ENCODE measurements at regions not wholly inside any gene's neighbourhood (a gene's known extent, or its start where the extent isn't known, plus 50 kb on each side); places are given as distances from the start of the nearest gene placed in this dataset.

GRCh38 chr2:40507432-40507831 lies 55.5 kb upstream of the SLC8A1 start:
- DNase-seq (ENCODE audit: low read depth): no peak

DNA sequence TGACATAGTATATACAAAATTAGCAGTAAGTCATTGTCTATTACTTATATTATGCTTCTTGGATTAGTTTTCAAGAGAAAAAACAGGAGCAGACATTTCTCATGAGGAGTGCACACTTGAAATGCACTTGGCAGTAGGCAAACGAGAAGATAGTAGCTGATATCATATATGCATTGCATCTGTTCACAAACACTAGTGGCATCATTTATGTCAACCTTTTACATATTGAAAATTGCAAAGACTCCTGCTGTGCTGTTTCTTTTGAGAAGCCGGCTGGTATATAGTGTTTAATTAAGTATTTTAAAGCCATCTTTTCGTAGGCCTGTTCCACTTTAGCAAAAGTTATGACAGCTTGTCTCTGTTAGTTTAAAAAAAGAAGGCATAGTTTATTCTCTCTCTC lies 58.4 kb upstream of the SLC8A1 start:
- no peak for DNase-seq (ENCODE audit: low read depth)

GRCh38 chr2:40511661-40512213 lies 59.8 kb upstream of the SLC8A1 start:
- DNase-seq (ENCODE audit: low read depth): no peak

DNA sequence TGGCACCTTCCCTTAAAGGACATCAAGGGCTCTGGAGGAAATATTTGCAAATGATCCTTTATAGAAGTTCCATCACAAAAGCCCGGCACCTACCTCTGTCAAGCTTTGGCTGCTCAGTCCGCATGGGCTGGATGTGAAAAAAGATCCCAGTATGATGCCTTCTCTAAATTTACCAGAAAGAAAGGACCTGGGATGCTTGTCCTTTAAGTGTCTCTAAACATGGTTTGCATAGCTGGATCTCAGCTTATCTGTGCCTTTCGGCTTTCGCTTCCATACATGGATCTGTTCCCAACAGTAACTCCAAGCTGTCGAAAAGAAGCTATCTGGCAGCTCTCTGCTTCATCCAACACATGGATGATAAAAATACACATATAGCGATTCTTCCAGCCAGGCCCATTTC lies 60.4 kb upstream of the SLC8A1 start:
- DNase-seq (ENCODE audit: low read depth): no peak

DNA sequence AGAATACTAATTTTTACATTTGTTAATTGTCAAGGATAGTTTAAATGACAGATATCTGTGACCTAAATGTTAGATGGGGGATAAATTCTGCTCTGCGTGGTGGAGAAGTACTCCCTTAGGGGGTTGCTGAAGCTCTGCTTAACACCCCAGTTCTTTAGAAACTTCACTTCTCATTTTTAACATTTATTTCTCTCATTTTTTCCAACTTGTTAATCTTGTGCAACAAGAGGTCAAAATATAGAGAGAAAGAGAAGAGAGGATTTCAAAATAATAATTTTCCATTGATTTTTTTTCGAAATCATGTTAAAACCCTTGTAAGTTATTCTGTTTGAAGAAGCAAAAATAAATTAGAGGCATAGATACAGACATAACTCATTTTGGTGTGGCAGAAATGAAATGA lies 61.3 kb upstream of the SLC8A1 start:
- DNase-seq (ENCODE audit: low read depth): no peak

DNA sequence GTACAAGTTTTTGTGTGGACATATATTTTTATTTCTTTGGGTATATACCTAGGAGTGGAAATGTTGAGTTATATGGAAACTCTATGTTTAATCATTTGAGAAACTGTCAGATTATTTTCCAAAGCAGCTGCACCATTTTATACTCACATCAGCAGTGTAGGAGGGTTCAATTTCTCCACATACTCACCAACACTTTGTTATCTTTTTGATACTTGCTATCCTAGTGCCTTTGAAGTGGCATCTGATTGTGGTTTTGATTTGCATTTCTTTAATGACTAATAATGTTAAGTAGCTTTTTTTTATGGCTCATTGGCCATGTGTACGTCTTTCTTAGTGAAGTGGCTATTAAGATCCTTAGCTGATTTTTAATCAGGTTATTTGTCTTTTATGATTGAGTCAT lies 64.7 kb upstream of the SLC8A1 start:
- DNase-seq (ENCODE audit: low read depth): no peak

GRCh38 chr2:40528564-40528963 lies 76.7 kb upstream of the SLC8A1 start:
- DNase-seq (ENCODE audit: low read depth): no peak

DNA sequence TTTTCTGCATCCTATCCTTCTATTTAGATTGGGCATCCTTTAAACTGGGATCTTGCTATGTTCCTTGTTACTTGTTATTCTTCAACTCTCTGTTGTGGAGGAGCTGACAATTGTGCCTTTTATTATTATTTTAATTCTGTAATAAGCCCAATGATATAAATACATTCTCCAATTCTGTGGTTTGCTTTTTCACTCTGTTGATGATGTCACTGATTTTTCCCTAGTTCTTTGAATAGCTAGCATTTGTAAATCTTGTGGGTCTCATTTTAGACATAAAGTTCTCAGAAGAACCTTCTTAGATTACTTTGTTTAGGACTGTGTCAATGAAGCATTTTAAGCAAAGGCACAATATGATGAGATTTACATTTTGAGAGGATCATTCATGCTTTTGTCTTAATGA lies 79.5 kb upstream of the SLC8A1 start:
- DNase-seq (ENCODE audit: low read depth): no peak

GRCh38 chr2:40534528-40534927 lies 82.6 kb upstream of the SLC8A1 start:
- no peak for DNase-seq (ENCODE audit: low read depth)

- no peak for DNase-seq (ENCODE audit: low read depth)
Measured at GRCh38 chr2:40535972-40536371, 84.1 kb upstream of the SLC8A1 start.

- DNase-seq (ENCODE audit: low read depth): no peak
Measured at GRCh38 chr2:40540026-40540425, 88.1 kb upstream of the SLC8A1 start.

DNA sequence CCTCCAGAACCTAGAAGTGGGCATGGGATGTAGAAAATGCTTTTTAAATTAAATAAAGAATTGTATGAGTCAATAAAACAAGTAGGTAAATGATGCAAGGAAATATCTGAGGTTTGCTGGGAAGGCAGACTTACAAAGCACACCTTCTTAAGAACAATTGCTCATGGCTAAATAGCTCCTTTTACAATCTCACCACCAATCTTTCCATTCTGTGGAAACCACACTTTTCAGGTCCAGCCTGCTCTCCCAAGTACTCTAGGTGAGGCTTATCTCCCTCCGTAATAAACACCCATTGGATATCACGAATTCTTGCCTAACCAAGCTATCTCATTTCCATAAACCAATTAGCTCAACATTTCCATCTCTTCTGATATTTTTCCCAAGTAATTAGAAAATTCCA lies 91.5 kb upstream of the SLC8A1 start:
- no peak for DNase-seq (ENCODE audit: low read depth)

DNA sequence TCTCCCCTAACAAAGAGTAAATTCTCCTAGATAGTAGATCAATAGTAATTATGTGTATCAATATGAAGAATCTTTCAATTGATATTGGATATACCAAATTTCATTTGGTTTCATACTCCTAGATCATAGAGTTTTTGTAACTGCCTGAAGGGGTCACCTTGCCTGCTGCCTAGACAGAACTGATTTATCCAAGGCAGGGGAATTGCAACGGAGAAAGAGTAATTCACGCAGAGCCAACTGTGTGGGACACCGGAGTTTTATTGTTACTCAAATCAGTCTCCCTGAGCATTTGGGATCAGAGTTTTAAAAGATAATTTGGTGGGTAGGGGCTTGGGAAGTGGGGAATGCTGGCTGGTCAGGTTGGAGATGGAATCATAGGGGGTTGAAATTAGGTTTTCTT lies 92.2 kb upstream of the SLC8A1 start:
- DNase-seq (ENCODE audit: low read depth): no peak

DNA sequence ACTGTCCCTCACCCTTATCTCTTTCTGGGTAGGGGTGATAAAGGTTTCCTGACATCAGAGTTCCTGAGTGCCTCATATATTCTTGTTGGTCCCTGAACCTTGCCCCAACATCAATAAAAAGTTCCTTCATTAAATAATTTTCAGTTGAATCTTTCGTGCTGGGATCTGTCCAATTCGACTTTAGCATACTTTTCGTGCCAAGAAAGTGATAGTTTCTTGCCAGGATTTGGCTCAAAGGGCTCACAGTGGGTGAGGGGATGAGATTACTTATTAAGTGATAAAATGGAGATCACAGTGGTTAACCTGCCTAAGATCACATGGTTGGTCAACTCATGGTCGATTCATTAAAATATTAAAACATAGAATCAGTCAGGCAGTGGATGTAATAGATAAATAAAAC lies 93.8 kb upstream of the SLC8A1 start:
- DNase-seq (ENCODE audit: low read depth): no peak

- no peak for DNase-seq (ENCODE audit: low read depth)
Measured at GRCh38 chr2:40546439-40547191, 94.7 kb upstream of the SLC8A1 start.

DNA sequence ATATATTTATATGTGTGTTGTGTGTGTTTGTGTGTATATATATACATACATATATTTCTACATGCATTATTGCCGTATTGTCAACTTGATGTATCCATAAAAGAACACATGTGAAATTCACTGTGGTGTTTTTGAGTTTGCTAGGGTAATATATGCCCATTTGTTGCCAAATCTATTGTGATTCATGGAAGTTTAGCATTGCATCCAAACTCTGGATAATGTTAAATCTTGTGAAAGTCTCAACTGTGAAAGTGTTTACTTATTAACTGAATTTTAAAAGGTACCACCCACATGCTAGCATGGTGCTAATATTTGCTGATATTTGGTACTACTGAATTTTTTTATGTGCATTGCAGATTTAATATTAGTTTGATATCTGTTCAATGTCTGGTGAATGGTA lies 96.6 kb upstream of the SLC8A1 start:
- no peak for DNase-seq (ENCODE audit: low read depth)

DNA sequence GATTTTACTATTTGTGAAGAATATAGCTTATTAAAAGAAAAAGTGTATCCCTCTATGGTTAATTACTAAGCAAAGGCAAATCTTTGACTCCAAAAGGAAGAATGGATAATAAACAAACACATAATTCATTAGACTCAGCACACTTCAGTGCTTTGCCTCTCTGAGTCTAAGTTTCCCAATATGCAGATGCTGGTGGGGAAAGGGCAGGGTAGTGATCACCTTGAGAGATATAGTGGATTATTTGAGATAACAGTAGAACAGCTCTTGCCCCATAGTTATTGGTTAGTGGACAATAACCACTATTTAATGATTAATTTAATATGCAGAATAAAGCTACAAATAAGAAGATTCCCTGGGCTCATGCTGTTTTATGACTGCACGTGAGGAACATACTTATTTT lies 98.2 kb upstream of the SLC8A1 start:
- no peak for DNase-seq (ENCODE audit: low read depth)

DNA sequence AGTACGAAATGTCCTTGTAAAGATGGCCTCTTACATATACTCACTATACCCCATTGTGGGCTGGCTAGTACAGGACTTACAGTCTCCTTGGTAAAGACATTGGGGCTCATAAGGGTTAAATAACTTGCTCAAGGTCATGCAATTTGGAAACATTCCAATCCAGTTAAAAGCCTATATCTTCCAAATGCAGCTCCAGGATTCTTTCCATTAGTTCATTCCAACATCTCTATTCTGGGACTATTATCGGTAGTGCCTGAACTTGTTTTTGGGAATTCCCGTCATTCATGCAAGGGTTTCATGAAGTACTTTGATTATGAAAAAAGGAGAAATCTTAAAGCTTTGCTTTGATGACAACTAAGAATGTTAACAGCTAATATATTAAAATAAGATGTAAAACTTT lies 99.2 kb upstream of the SLC8A1 start:
- DNase-seq (ENCODE audit: low read depth): no peak

- no peak for DNase-seq (ENCODE audit: low read depth)
Measured at GRCh38 chr2:40554665-40555294, 102.9 kb upstream of the SLC8A1 start.

GRCh38 chr2:40556293-40556692 lies 104.4 kb upstream of the SLC8A1 start:
- DNase-seq (ENCODE audit: low read depth): no peak

DNA sequence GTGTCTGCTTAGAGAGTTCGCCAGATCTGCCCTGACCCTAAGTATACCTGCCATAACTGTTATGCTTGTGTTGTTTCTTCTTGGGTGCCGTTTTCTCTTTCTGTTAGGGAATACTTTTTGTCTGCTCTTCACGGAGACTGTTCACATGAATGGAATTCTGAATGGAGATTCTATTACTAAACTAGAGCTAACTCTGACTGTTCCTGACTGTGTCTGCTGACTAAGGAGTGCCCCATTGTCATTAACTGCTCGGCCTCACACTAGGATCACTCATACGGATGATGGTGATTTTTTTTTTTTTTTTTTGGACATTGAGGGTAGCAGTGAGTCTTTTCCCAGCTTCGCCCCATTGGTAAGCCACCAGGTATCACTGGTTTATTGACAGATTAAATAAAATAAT lies 104.8 kb upstream of the SLC8A1 start:
- no peak for DNase-seq (ENCODE audit: low read depth)

GRCh38 chr2:40558761-40559160 lies 106.9 kb upstream of the SLC8A1 start:
- no peak for DNase-seq (ENCODE audit: low read depth)

GRCh38 chr2:40559175-40559574 lies 107.3 kb upstream of the SLC8A1 start:
- DNase-seq (ENCODE audit: low read depth): no peak

- DNase-seq (ENCODE audit: low read depth): no peak
Measured at GRCh38 chr2:40564184-40564583, 112.3 kb upstream of the SLC8A1 start.
